ENCODE measurements at regions not wholly inside any gene's neighbourhood (a gene's known extent, or its start where the extent isn't known, plus 50 kb on each side); places are given as distances from the start of the nearest gene placed in this dataset.

GRCh38 chr2:2714408-2714807, 383.3 kb upstream of the MYT1L start:
- no peaks in the 10 kb centered on the region for H3K9me3 ChIP-seq (ENCODE audit: low read depth, low read length)
- H4K20me1 ChIP-seq (ENCODE audit: insufficient read depth, low read length): no peaks in the 10 kb centered on the region
- DNase-seq (ENCODE audit: insufficient read length, low spot score, missing footprints): peak; percentile 44
- H3K4me3 ChIP-seq (ENCODE audit: insufficient read depth, low read length): no peak overlapping the region
- no peaks in the 10 kb centered on the region for H3K4me1 ChIP-seq (ENCODE audit: insufficient read depth, low read length)
- H3K27ac ChIP-seq (ENCODE audit: low read depth, low read length): no peak overlapping the region
- no peaks in the 10 kb centered on the region for H3K36me3 ChIP-seq (ENCODE audit: insufficient read depth, low read length)
- H2AFZ ChIP-seq (ENCODE audit: low read length): no peak overlapping the region
- no peaks in the 10 kb centered on the region for H3K79me2 ChIP-seq (ENCODE audit: insufficient read depth, low read length)
- no peak for TF ChIP-seq CTCF (IDR thresholded peaks at IDR 0.05; ENCODE audit: extremely low read depth, low read depth, low read length)
- no peaks in the 10 kb centered on the region for H3K27me3 ChIP-seq (ENCODE audit: insufficient read depth, low read length)
- H3K4me2 ChIP-seq (ENCODE audit: insufficient read depth, low read length): no peak overlapping the region

- no peaks in the 10 kb centered on the region for H3K27me3 ChIP-seq (ENCODE audit: insufficient read depth, low read length)
- H3K4me1 ChIP-seq (ENCODE audit: insufficient read depth, low read length): no peaks in the 10 kb centered on the region
- H4K20me1 ChIP-seq (ENCODE audit: insufficient read depth, low read length): no peaks in the 10 kb centered on the region
- DNase-seq (ENCODE audit: insufficient read length, low spot score, missing footprints): no peak
- no peaks in the 10 kb centered on the region for H3K79me2 ChIP-seq (ENCODE audit: insufficient read depth, low read length)
- no peak overlapping the region for H3K4me2 ChIP-seq (ENCODE audit: insufficient read depth, low read length)
- H2AFZ ChIP-seq (ENCODE audit: low read length): no peak overlapping the region
- no peaks in the 10 kb centered on the region for H3K9me3 ChIP-seq (ENCODE audit: low read depth, low read length)
- H3K4me3 ChIP-seq (ENCODE audit: insufficient read depth, low read length): no peak overlapping the region
- no peak for TF ChIP-seq CTCF (IDR thresholded peaks at IDR 0.05; ENCODE audit: extremely low read depth, low read depth, low read length)
- no peaks in the 10 kb centered on the region for H3K36me3 ChIP-seq (ENCODE audit: insufficient read depth, low read length)
- no peak overlapping the region for H3K27ac ChIP-seq (ENCODE audit: low read depth, low read length)
Observed at GRCh38 chr2:2709431-2709770, 378.3 kb upstream of the MYT1L start.

- H3K4me1 ChIP-seq (ENCODE audit: insufficient read depth, low read length): no peaks in the 10 kb centered on the region
- H4K20me1 ChIP-seq (ENCODE audit: insufficient read depth, low read length): no peaks in the 10 kb centered on the region
- H2AFZ ChIP-seq (ENCODE audit: low read length): no peak overlapping the region
- no peaks in the 10 kb centered on the region for H3K79me2 ChIP-seq (ENCODE audit: insufficient read depth, low read length)
- no peak overlapping the region for H3K4me2 ChIP-seq (ENCODE audit: insufficient read depth, low read length)
- no peak for TF ChIP-seq CTCF (IDR thresholded peaks at IDR 0.05; ENCODE audit: extremely low read depth, low read depth, low read length)
- H3K36me3 ChIP-seq (ENCODE audit: insufficient read depth, low read length): no peaks in the 10 kb centered on the region
- no peak overlapping the region for H3K27ac ChIP-seq (ENCODE audit: low read depth, low read length)
- H3K4me3 ChIP-seq (ENCODE audit: insufficient read depth, low read length): no peak overlapping the region
- H3K27me3 ChIP-seq (ENCODE audit: insufficient read depth, low read length): no peaks in the 10 kb centered on the region
- no peak for DNase-seq (ENCODE audit: insufficient read length, low spot score, missing footprints)
- H3K9me3 ChIP-seq (ENCODE audit: low read depth, low read length): no peaks in the 10 kb centered on the region
Observed at GRCh38 chr2:2708575-2709430, 377.7 kb upstream of the MYT1L start.

- Histone ChIP-seq H3K4me1 (ENCODE audit: insufficient read depth, low read length) (no peaks in the 10 kb centered on the region), H3K4me2 (ENCODE audit: insufficient read depth, low read length) (no peak overlapping the region), H3K79me2 (ENCODE audit: insufficient read depth, low read length) (no peaks in the 10 kb centered on the region), H3K27me3 (ENCODE audit: insufficient read depth, low read length) (no peaks in the 10 kb centered on the region), H2AFZ (ENCODE audit: low read length) (no peak overlapping the region), H3K9me3 (ENCODE audit: low read depth, low read length) (no peaks in the 10 kb centered on the region), H3K36me3 (ENCODE audit: insufficient read depth, low read length) (no peaks in the 10 kb centered on the region), H3K4me3 (ENCODE audit: insufficient read depth, low read length) (no peak overlapping the region), H4K20me1 (ENCODE audit: insufficient read depth, low read length) (no peaks in the 10 kb centered on the region), H3K27ac (ENCODE audit: low read depth, low read length) (no peak overlapping the region)
- no peak for DNase-seq (ENCODE audit: insufficient read length, low spot score, missing footprints)
- TF ChIP-seq CTCF (IDR thresholded peaks at IDR 0.05; ENCODE audit: extremely low read depth, low read depth, low read length): no peak
Observed at GRCh38 chr2:2707206-2707991, 376.3 kb upstream of the MYT1L start.

All from osteoblast (primary cell).